H9 (cell line): ENCODE measurements at regions not wholly inside any gene's neighbourhood (a gene's known extent, or its start where the extent isn't known, plus 50 kb on each side); places are given as distances from the start of the nearest gene placed in this dataset.

Experiments used
- DNase-seq: peaks from one replicate; pipeline ENCODE4 v3.0.0-alpha.2; 2017
- H2AFZ ChIP-seq: one replicate; pipeline ENCODE4 v1.6.1; 2013; ENCODE audit warnings: mild to moderate bottlenecking, low read length, control low read depth, moderate library complexity
- H2AK5ac ChIP-seq: 2 replicates; pipeline ENCODE4 v1.6.1; 2013; ENCODE audit warnings: low read length, control low read depth, mixed read lengths; ENCODE audit not compliant: insufficient read length
- H2BK120ac ChIP-seq: one replicate; pipeline ENCODE4 v1.6.1; 2013; ENCODE audit warnings: low read depth, mild to moderate bottlenecking, low read length, control low read depth, inconsistent platforms; ENCODE audit not compliant: poor library complexity, severe bottlenecking
- H2BK12ac ChIP-seq: 2 replicates; pipeline ENCODE4 v1.6.1; 2013; ENCODE audit warnings: low read length, control low read depth, mixed read lengths, low read depth; ENCODE audit not compliant: insufficient read length
- H2BK15ac ChIP-seq: 2 replicates; pipeline ENCODE4 v1.6.1; 2013; ENCODE audit warnings: low read depth, low read length, control low read depth
- H2BK20ac ChIP-seq: one replicate; pipeline ENCODE4 v1.6.1; 2013; ENCODE audit warnings: low read depth, mild to moderate bottlenecking, low read length, control low read depth, inconsistent platforms; ENCODE audit not compliant: poor library complexity, severe bottlenecking
- H2BK5ac ChIP-seq: 2 replicates; pipeline ENCODE4 v1.6.1; 2013; ENCODE audit warnings: low read length, control low read depth, mixed read lengths; ENCODE audit not compliant: insufficient read length
- H3K14ac ChIP-seq: 2 replicates; pipeline ENCODE4 v1.6.1; 2013; ENCODE audit warnings: low read length, control low read depth; ENCODE audit not compliant: insufficient read depth
- H3K18ac ChIP-seq: 2 replicates; pipeline ENCODE4 v1.6.1; 2013; ENCODE audit warnings: low read depth, mild to moderate bottlenecking, mixed read lengths, low read length, control low read depth; ENCODE audit not compliant: insufficient read length
- H3K23ac ChIP-seq: 2 replicates; pipeline ENCODE4 v1.6.1; 2013; ENCODE audit warnings: low read length, control low read depth, mixed read lengths, low read depth; ENCODE audit not compliant: insufficient read length
- H3K23me2 ChIP-seq: 2 replicates; pipeline ENCODE4 v1.6.1; 2013; ENCODE audit warnings: low read depth, mild to moderate bottlenecking, mixed read lengths, low read length, control low read depth; ENCODE audit not compliant: insufficient read length, poor library complexity, severe bottlenecking
- H3K27ac ChIP-seq: 2 replicates; pipeline ENCODE4 v1.5.1; 2013; ENCODE audit warnings: low read length, control low read depth, mixed read lengths, low read depth; ENCODE audit not compliant: insufficient read length
- H3K27me3 ChIP-seq: 2 replicates; pipeline ENCODE4 v1.6.1; 2013; ENCODE audit warnings: low read length, control low read depth, inconsistent platforms; ENCODE audit not compliant: insufficient read depth
- H3K4ac ChIP-seq: 2 replicates; pipeline ENCODE4 v1.6.1; 2013; ENCODE audit warnings: low read depth, mild to moderate bottlenecking, control low read depth, inconsistent platforms, low read length, moderate library complexity
- H3K4me1 ChIP-seq: 2 replicates; pipeline ENCODE4 v1.6.1; 2013; ENCODE audit warnings: low read length, control low read depth, inconsistent platforms; ENCODE audit not compliant: insufficient read depth
- H3K4me2 ChIP-seq: 2 replicates; pipeline ENCODE4 v1.6.1; 2013; ENCODE audit warnings: low read length, control low read depth, mixed read lengths; ENCODE audit not compliant: insufficient read length, insufficient read depth
- H3K56ac ChIP-seq: 2 replicates; pipeline ENCODE4 v1.6.1; 2013; ENCODE audit warnings: low read depth, mild to moderate bottlenecking, mixed read lengths, low read length, control low read depth; ENCODE audit not compliant: insufficient read length
- H3K79me1 ChIP-seq: 2 replicates; pipeline ENCODE4 v1.6.1; 2013; ENCODE audit warnings: low read depth, mild to moderate bottlenecking, moderate library complexity, low read length, control low read depth, inconsistent platforms; ENCODE audit not compliant: insufficient read depth, poor library complexity, severe bottlenecking
- H3K79me2 ChIP-seq: 2 replicates; pipeline ENCODE4 v1.6.1; 2013; ENCODE audit warnings: low read length, control low read depth, inconsistent platforms; ENCODE audit not compliant: insufficient read depth
- H3K9ac ChIP-seq: 2 replicates; pipeline ENCODE4 v1.6.1; 2013; ENCODE audit warnings: low read length, control low read depth, mixed read lengths; ENCODE audit not compliant: insufficient read length; ENCODE audit errors: extremely low read depth
- H3K9me3 ChIP-seq: one replicate; pipeline ENCODE4 v1.6.1; 2013; ENCODE audit warnings: low read depth, low read length, inconsistent platforms; ENCODE audit not compliant: control insufficient read depth
- H3T11ph ChIP-seq: one replicate; pipeline ENCODE4 v1.6.1; 2013; ENCODE audit warnings: mild to moderate bottlenecking, low read length, control low read depth, inconsistent platforms
- H4K20me1 ChIP-seq: one replicate; pipeline ENCODE4 v1.6.1; 2013; ENCODE audit not compliant: control insufficient read depth, insufficient read length, insufficient read depth
- H4K5ac ChIP-seq: 2 replicates; pipeline ENCODE4 v1.6.1; 2013; ENCODE audit warnings: low read depth, mild to moderate bottlenecking, mixed read lengths, low read length, control low read depth; ENCODE audit not compliant: insufficient read length
- H4K8ac ChIP-seq: replicated peaks from 2 replicates; pipeline ENCODE4 v1.6.1; 2013; ENCODE audit warnings: low read length, control low read depth, mixed read lengths, low read depth; ENCODE audit not compliant: insufficient read length
- H4K91ac ChIP-seq: 2 replicates; pipeline ENCODE4 v1.6.1; 2013; ENCODE audit warnings: low read depth, mild to moderate bottlenecking, moderate library complexity, mixed read lengths, low read length, control low read depth; ENCODE audit not compliant: insufficient read length
- H3K27ac Mint-ChIP-seq, 3 experiments: 2 replicates in 2 of 3; 3 replicates in 1 of 3; pipeline ENCODE4 v1.8.0; 2020 to 2021; ENCODE audit warnings: mixed read lengths in 3 of 3, mild to moderate bottlenecking in 1 of 3, moderate library complexity in 1 of 3
- H3K27me3 Mint-ChIP-seq: 2 replicates; pipeline ENCODE4 v1.8.0; 2021; ENCODE audit warnings: low read depth, mild to moderate bottlenecking, moderate library complexity, mixed read lengths
- H3K36me3 Mint-ChIP-seq, 3 experiments: 2 replicates in 2 of 3; 3 replicates in 1 of 3; pipeline ENCODE4 v1.8.0; 2020 to 2021; ENCODE audit warnings: low read depth in 3 of 3, mixed read lengths in 3 of 3; ENCODE audit not compliant: insufficient read depth in 1 of 3
- H3K4me1 Mint-ChIP-seq, 2 experiments: 2 replicates each; pipeline ENCODE4 v1.8.0; 2020; ENCODE audit warnings: mixed read lengths in 2 of 2
- H3K4me3 Mint-ChIP-seq, 2 experiments: 2 replicates in 1 of 2; 3 replicates in 1 of 2; pipeline ENCODE4 v1.8.0; 2020 to 2021; ENCODE audit warnings: mild to moderate bottlenecking in 2 of 2, mixed read lengths in 2 of 2, moderate library complexity in 1 of 2
- H3K9me3 Mint-ChIP-seq, 2 experiments: 2 replicates in 1 of 2; 3 replicates in 1 of 2; pipeline ENCODE4 v1.8.0; 2020; ENCODE audit warnings: mild to moderate bottlenecking in 2 of 2, mixed read lengths in 2 of 2, moderate library complexity in 1 of 2
- WGBS: extraction: QIAGEN DNeasy Blood & Tissue Kit; methylation state at CpG from one replicate; pipeline ENCODE4 v1.1.7; 2013; ENCODE audit warnings: missing lambda C conversion rate, low lambda C conversion rate, mixed read lengths; ENCODE audit not compliant: insufficient read length; ENCODE audit errors: extremely low coverage; 5-methylcytosine and 5-hydroxymethylcytosine counted together
- TF ChIP-seq, protein P1 (sequence below): fragments of 200-600 bp; sonication (generic); conservative IDR thresholded peaks from 3 replicates; pipeline ENCODE4 v1.8.0; 2021; ENCODE audit warnings: antibody characterized with exemption, mild to moderate bottlenecking

DNA sequence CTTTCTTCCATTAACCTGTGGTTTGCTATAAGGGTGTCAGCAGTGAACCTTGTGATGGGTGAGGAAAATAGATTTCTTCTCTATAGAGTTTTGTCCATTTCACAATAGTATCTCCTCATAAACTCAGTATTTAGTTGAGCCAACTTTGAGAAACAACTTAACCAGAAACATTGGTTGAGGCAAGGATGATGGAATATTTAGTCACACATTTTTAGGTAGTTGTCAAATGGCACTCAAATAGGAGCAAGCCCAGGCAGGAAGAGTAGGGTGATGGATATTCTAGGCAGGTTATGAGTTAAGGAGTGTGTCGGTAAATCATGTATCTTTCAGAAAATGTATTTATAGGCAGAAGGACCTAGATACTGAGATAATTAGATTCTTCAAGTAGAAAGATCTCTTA lies 1267.6 kb downstream of the SLC16A7 start:
- Histone ChIP-seq H2BK5ac (no peak overlapping the region), H3K9me3 (no peaks in the 10 kb centered on the region), H3K23ac (no peak overlapping the region), H2AFZ (no peak overlapping the region), H3K79me2 (no peaks in the 10 kb centered on the region), H3K18ac (no peak overlapping the region), H2BK12ac (no peak overlapping the region), H2BK15ac (no peak overlapping the region), H4K8ac (no peak overlapping the region), H3K79me1 (no peaks in the 10 kb centered on the region), H3K4ac (no peak overlapping the region), H3K4me2 (no peak overlapping the region), H3K56ac (no peak overlapping the region), H3K23me2 (no peaks in the 10 kb centered on the region), H3K14ac (no peak overlapping the region), H4K91ac (no peak overlapping the region), H3K27me3 (no peaks in the 10 kb centered on the region), H2BK120ac (no peak overlapping the region), H3K27ac (no peak overlapping the region), H4K20me1 (no peaks in the 10 kb centered on the region), H3T11ph (no peak overlapping the region), H2BK20ac (no peak overlapping the region), H3K4me1 (no peaks in the 10 kb centered on the region), H4K5ac (no peak overlapping the region), H3K9ac (no peak overlapping the region), H2AK5ac (no peak overlapping the region)
- no CpG with 5 or more reads among the region's 1 CpG for WGBS
- Mint-ChIP-seq H3K36me3 (no peaks in the 10 kb centered on the region), H3K27me3 (no peaks in the 10 kb centered on the region), H3K9me3 (no peaks in the 10 kb centered on the region; a peak in 1 of 5 replicates), H3K4me3 (no peak overlapping the region), H3K27ac (no peak overlapping the region), H3K4me1 (no peaks in the 10 kb centered on the region)
- TF ChIP-seq, protein P1, sequence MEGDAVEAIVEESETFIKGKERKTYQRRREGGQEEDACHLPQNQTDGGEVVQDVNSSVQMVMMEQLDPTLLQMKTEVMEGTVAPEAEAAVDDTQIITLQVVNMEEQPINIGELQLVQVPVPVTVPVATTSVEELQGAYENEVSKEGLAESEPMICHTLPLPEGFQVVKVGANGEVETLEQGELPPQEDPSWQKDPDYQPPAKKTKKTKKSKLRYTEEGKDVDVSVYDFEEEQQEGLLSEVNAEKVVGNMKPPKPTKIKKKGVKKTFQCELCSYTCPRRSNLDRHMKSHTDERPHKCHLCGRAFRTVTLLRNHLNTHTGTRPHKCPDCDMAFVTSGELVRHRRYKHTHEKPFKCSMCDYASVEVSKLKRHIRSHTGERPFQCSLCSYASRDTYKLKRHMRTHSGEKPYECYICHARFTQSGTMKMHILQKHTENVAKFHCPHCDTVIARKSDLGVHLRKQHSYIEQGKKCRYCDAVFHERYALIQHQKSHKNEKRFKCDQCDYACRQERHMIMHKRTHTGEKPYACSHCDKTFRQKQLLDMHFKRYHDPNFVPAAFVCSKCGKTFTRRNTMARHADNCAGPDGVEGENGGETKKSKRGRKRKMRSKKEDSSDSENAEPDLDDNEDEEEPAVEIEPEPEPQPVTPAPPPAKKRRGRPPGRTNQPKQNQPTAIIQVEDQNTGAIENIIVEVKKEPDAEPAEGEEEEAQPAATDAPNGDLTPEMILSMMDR, result no peak
- DNase-seq, result no peak
